NCI-H1092 treated with DMSO at 0.1 percent for 48 hours (cell line): ENCODE measurements at regions not wholly inside any gene's neighbourhood (a gene's known extent, or its start where the extent isn't known, plus 50 kb on each side); places are given as distances from the start of the nearest gene placed in this dataset.
A peak's percentile ranks its signal among the peaks of the same experiment; 100 is the strongest.

Experiments
- DNase-seq: peaks from one replicate; lab custom pipeline; 2025; lab: John Stamatoyannopoulos, UW

- DNase-seq, result no peak
Measured at GRCh38 chr6:168211681-168212080, 107.9 kb downstream of the DACT2 start.

DNA sequence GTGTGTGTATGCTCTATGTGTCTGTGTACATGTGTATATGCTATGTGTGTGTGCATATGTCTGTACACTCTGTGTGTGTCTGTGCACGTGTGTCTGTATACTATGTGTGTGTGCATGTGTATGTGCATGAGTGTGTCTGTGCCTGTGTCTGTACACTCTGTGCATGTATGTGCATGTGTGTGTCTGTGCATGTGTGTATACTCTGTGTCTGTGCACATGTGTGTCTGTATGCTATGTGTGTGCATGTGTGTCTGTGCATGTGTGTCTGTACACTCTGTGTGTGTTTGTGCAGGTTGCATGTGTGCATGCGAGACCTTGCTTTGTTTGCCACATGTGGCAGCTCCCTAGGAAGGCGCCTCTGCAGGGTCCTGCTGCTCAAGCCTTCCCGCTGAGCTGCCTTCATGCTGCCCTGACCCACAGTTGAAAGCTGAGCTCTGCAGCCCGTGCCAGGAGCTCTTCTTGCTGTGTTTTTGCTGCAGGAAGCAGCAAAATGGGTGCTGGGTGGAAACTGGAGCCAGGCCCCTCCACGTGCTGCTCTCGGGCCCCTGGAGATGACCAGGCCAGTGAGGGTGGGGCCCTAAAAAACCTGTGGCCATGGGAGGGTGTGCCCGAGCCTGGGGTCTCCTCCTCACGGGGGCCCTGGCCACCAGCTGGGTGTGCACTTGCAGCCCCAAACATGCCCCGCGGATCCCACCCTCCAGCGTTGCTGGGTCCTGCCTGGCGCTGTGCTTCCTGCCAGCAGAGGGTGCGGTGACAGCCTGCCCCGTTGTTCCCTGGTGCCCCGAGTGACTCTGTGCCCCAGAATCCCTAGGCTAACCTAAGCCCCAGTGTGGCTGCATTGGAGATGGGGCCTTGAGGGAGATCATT lies 109.1 kb downstream of the DACT2 start:
- no peak for DNase-seq

DNA sequence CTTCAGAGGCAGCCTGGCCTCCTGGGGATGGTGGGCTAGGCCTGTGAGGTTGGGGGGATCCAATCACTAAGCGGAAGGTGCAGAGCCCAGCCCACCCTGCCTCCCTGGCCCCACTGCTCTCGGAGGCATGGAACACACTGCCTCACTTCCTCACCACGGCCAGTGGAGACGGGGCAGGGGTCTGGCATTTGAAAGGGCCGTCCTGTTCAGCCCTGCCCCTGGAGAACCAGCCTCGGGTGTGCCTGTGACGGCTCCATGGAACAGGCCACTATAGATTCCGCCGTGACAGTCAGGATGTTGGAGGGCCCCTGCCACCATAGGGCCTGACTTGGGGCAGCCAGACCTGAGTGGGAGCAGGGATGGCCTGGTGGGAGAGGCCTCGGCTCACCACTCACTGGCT lies 110.2 kb downstream of the DACT2 start:
- no peak for DNase-seq

DNA sequence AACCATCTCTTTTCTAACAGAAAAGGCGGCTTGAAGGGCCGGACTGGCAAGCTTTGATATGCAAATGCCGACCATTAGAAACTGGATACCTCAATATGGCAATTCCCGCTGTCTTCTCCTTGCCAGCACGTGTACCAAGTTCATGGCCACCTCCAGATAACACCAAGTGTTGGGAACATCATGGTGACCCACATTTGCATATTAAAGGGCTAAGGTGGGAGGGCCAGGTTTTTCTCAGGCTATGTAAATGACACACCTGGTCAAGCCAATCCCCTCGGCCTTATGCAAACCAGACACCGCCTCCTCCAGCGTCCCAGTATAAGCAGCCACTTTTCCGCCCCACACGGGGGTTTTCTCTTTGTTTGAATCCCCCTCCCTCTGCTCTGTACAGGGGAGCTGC lies 110.7 kb downstream of the DACT2 start:
- no peak for DNase-seq

DNA sequence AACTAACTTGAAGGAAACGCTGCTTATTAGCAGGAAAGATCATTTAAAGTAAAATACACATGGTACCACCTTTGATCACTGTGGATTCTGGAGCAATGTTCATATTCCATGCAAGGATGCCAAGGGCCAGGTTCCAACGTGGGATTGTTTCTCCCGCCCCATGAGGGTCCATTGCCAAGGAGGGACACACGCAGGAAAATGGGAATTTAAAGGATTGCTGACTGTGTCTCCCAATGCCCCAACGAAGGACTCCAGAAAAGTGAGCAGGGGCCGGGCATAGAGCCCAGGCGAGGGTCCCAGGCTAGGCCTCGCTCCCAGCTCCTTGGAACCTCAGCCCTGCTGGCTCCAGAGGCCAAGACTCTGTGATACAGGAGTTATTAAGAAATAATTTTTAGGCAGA lies 111.2 kb downstream of the DACT2 start:
- no peak for DNase-seq

- no peak for DNase-seq
Measured at GRCh38 chr6:168207421-168208175, 112.0 kb downstream of the DACT2 start.

DNA sequence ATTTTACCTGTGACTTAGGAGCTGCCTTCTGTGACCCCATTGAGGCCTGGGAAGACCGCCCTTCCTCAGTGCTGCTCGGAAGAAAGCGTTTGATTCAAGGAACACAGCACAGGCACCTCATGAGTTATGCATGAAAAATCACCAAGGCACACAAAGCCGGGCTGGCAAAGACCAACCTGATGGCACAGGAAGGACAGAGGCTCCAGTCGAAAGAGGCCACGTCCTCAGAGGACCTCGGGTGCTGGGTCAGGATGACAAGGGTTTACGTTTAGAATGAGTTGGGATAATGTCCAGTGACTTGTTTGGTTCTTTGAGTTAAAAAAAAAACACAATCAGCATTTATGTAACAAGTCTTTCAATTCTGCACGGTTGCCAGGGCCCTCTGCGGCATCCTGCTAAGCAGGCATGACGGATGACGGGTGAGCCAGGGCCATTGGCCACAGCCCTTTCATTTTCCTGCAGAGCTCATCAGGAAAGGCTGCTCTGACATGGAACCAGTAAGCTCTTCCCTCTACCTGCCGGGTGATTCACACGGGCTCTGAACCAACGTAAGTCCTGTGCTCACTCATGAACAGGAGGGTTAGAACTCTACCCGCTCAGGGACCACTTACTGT lies 112.8 kb downstream of the DACT2 start:
- DNase-seq, result no peak

GRCh38 chr6:168206186-168206585 lies 113.4 kb downstream of the DACT2 start:
- DNase-seq, result no peak

- no peak for DNase-seq
Measured at GRCh38 chr6:168201799-168202198, 117.8 kb downstream of the DACT2 start.

DNA sequence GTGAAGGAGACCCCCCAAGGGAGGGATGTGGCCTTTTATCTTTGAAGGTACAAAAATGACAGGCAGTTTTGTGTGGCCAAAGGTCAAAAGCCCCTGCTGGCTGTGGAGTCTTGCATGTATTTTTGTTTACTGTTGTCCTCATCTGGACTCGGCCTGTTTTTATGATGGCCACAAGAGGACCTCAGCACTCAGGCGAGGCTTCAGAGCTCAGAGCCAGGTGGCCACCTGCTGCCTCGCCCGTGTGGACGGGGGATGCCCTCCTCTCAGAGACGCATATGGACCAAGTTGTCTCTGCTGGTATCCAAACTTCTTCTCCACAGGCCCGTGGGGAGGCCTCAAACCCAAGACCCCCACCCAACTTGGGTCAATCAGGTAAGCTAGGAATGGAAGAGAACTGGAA lies 118.2 kb downstream of the DACT2 start:
- peak; percentile 33 for DNase-seq

DNA sequence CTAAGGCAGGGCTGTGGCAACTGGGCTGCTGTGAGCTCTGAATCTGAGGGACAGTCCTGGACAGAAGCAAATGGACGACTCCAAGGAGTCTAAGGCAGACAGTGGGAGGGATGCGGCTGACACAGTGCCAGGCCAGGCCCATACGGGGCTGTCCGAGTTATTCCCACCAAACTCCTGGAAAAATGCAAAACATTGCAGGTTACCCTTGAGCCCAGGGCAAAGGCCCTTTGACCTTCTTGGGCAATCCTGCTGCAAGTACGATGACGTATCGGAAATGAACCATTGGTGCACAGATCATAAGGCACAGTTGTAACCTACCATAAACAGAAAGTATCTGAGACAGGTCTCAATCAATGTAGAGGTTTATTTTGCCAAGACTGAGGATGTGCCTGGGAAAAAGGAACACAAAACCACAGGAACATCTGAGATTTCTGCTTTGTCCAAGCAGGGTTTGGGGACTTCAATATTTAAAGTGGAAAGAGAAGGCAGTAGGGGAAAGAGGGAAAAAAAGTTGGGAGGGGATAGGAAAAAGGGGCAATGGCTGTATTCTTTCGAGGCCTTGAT lies 118.9 kb downstream of the DACT2 start:
- DNase-seq, result no peak

DNA sequence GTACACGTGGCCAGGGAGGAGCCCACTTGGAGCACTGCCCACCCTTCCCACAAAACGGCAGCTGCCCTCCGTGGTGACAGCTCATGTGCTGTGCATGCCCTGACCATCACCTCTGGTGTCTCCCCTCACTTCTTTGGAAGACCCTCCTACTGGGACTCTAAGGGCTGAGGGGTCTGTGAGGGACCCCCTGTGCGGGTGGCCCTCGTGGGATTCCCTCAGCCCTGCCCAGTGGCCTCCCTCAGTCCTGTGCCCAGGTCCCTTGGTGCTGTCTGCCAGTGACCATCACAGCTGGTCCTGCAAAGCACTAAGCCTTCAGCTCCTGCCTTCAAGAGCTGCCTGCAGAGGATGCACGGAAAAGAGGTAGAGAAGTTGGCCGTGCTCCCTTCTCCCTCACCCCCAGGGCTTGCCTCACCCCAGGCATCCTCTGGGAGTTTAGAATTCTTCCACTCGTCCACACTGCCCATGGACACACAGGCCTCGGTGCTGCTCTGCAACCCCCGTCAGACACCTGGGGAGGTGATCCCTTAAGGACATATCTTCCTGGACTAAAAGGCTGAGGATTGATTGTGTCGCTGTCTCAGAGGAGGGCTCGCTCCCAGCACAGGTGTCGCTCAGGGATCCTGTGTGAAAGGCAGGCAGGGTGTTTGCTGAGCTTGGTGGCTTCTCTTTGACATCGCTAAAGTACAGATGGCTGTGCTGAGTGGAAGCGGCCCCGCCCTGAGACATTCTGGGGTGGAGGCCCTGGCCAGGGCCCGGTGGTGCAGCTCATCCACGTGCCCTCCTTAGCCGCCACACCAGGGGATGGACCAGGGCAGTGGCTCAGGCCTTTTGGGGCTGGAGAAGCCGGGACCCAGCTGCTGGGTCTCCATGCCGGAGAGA lies 119.5 kb upstream of the FRMD1 start:
- DNase-seq, result no peak

DNA sequence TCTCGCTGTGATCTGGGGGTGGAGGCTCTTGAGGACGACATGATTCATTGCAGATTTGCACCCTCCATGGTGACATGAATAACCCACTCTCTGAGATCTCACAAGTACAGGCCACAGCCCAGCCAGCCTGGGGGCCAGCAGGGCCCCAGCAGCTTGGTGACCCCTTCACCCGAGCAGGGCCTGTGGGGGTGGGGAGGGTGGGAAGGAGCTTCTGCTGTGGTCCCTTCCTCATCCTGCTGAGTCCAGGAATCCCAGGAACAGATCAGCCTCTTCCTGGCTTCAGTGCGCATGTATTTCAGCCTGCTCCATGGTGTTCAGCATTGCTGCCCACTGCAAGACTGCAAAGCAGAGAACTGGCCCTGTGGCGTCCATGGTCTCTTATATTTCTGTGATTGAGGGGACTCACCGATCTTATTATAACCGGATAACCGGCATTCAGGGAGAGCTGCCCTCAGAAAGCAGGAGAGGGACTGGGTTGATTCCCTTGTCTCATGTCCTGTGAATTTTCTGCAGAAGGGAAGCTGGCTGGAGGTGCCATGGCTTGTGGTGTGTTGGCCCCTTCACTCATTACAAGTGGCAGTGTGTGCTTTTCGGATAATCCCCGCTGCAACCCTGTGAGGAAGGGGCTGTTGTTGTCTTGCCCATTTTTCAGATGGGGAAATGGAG lies 118.8 kb upstream of the FRMD1 start:
- no peak for DNase-seq

- DNase-seq, result no peak
Measured at GRCh38 chr6:168196881-168197635, 118.0 kb upstream of the FRMD1 start.

- peak; percentile 99 for DNase-seq
Measured at GRCh38 chr6:168196385-168196860, 117.4 kb upstream of the FRMD1 start.

- no peak for DNase-seq
Measured at GRCh38 chr6:168195712-168196111, 116.7 kb upstream of the FRMD1 start.

DNA sequence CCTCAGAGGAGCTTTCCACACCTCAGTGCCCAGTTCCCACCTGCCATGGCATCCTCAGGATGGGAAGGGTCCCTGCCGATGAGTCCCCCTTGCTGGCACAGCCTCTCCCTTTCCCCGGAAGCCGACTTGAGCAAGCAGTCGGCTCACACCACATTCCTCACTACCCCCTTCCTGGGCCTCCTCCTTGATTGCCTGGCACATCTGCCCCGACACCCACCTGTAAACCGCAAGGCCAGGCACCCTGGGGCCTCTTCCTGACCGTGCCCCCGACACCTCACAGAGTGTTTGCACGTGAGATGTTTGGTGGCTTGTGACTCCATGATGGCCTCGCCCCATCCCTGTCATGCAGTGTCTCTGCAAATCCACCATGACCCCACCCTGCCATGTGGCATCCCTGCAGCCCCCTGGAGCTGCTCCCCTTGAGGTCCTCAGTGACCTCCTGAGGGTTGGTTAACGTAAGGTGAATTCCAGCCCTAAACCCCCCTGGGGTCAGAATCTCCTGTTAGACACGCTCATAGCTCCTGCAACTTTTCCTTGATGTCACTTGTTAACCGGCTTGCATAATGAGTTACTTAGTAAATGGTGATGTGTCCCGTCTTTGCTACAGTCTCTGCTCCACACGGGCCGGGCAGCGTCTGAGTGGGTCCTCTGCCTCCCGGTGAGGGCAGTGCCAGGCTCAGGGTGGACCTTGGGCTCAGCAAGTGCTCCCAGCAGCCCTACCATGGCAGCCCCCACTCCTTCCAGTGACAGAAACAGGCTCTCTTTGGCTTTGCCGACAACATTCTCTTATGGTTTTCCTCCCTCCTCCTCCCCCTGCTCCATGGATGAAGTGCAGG lies 115.9 kb upstream of the FRMD1 start:
- DNase-seq, result no peak

GRCh38 chr6:168193816-168194721 lies 115.1 kb upstream of the FRMD1 start:
- DNase-seq, result no peak
